Thoracic aorta (tissue), 2 donors: ENCODE measurements at regions not wholly inside any gene's neighbourhood (a gene's known extent, or its start where the extent isn't known, plus 50 kb on each side); places are given as distances from the start of the nearest gene placed in this dataset.

Experiments
- ATAC-seq: fragments of 150-250 bp; one replicate; pipeline ENCODE4 v1.8.0; 2017; ENCODE audit warnings: low read depth; ENCODE audit not compliant: insufficient number of reproducible peaks, low FRiP score
- DNase-seq: peaks from one replicate; pipeline ENCODE4 v3.0.0-alpha.2; 2020; ENCODE audit warnings: low spot score
- H3K27ac ChIP-seq, 2 donors: fragments of 200-600 bp; sonication (generic); 1 replicate in 1 of 2; 2 replicates in 1 of 2; pipeline ENCODE4 v1.5.1; 2016; ENCODE audit warnings: mild to moderate bottlenecking in 2 of 2, moderate library complexity in 2 of 2
- H3K27me3 ChIP-seq: fragments of 200-600 bp; sonication (generic); replicated peaks from 2 replicates; pipeline ENCODE4 v1.6.0; 2016; ENCODE audit warnings: mild to moderate bottlenecking; ENCODE audit not compliant: insufficient read depth
- H3K36me3 ChIP-seq: fragments of 200-600 bp; sonication (generic); one replicate; pipeline ENCODE4 v1.5.1; 2016
- H3K4me1 ChIP-seq, 2 donors: fragments of 200-600 bp; sonication (generic); 1 replicate in 1 of 2; 2 replicates in 1 of 2; pipeline versions ENCODE4 v1.5.1 to v1.6.0; 2016; ENCODE audit warnings: low read depth in 2 of 2, mild to moderate bottlenecking in 1 of 2; ENCODE audit not compliant: control insufficient read depth in 1 of 2
- H3K4me3 ChIP-seq: fragments of 200-600 bp; sonication (generic); 2 replicates; pipeline ENCODE4 v1.5.1; 2016; ENCODE audit warnings: mild to moderate bottlenecking
- H3K9me3 ChIP-seq: fragments of 200-600 bp; sonication (generic); 2 replicates; pipeline ENCODE4 v1.5.1; 2016
- TF ChIP-seq, protein P1 (sequence below): fragments of 200-600 bp; sonication (generic); IDR thresholded peaks from one replicate; pipeline ENCODE4 v1.5.1; 2019; ENCODE audit warnings: antibody characterized with exemption

DNA sequence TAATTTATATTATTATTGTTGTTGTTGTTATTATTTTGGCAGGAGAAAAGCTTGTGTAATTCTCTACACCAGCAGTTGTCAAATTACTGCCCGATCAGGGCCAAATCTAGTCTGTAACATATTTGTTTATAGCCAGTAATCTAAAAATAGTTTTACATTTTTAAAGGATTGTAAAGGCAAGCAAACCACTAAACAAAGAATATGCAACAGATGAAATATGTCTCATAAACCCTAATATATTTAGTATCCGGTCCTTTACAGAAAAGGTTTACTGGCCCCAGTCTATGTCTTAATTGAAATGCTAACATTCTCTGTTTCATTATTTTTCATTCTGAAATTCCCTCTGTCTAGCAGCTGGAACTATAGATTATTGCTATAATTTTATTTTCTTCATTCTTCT, 709.5 kb downstream of the KCNJ2 start:
- Histone ChIP-seq H3K9me3 (no peaks in the 10 kb centered on the region), H3K36me3 (no peaks in the 10 kb centered on the region), H3K27ac (no peak overlapping the region), H3K4me3 (no peak overlapping the region), H3K27me3 (no peaks in the 10 kb centered on the region), H3K4me1 (no peaks in the 10 kb centered on the region)
- no peak for ATAC-seq
- TF ChIP-seq, protein P1, sequence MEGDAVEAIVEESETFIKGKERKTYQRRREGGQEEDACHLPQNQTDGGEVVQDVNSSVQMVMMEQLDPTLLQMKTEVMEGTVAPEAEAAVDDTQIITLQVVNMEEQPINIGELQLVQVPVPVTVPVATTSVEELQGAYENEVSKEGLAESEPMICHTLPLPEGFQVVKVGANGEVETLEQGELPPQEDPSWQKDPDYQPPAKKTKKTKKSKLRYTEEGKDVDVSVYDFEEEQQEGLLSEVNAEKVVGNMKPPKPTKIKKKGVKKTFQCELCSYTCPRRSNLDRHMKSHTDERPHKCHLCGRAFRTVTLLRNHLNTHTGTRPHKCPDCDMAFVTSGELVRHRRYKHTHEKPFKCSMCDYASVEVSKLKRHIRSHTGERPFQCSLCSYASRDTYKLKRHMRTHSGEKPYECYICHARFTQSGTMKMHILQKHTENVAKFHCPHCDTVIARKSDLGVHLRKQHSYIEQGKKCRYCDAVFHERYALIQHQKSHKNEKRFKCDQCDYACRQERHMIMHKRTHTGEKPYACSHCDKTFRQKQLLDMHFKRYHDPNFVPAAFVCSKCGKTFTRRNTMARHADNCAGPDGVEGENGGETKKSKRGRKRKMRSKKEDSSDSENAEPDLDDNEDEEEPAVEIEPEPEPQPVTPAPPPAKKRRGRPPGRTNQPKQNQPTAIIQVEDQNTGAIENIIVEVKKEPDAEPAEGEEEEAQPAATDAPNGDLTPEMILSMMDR, result no peak
- no peak for DNase-seq

DNA sequence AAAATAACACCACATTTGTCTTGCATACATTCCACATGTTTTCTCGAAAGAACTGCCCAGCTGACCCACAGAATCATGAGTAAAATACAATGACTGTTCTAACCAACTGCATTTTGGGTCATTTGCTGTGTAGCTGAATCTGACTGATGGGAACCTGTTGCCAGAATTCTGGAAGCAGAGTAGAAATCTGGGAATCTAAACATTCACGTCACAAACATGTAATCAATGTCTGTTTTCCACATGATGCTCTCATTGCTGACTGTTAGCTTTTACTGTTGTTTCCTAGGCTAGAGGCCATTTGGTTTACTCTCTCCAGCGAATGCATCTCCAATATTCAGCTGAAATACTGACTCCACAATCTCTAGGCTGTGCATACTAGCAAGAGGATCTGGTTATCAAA, 710.1 kb downstream of the KCNJ2 start:
- TF ChIP-seq, protein P1, result no peak
- no peak for ATAC-seq

DNA sequence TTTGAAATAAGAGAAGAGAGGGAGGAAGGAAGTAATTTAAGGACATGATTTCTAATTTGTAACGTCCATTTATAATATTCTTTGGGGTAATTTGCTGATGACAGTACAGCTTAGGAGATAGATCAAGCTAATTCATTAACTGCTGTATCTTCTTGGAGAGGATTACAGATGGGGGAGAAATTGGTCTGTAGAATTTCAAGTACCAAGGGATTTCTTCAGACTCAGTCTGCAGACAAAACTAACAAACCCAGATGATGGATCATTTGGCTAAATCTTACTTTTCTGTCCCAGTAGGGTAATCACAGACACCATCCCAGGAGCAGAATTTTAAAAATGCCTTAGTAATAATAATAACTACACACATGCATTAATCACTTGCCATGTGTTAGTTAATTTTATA, 711.8 kb downstream of the KCNJ2 start:
- Histone ChIP-seq H3K27ac (no peak overlapping the region), H3K9me3 (no peaks in the 10 kb centered on the region), H3K36me3 (no peaks in the 10 kb centered on the region), H3K4me3 (no peak overlapping the region), H3K4me1 (no peaks in the 10 kb centered on the region), H3K27me3 (no peaks in the 10 kb centered on the region)
- DNase-seq (no peak), ATAC-seq (no peak)
- TF ChIP-seq, protein P1, result no peak

More for the DNA sequence above, 710.1 kb downstream of the KCNJ2 start:
- no peak overlapping the region for H3K4me3 ChIP-seq
- H3K27ac ChIP-seq, result no peak overlapping the region
- no peak for DNase-seq
- H3K9me3 ChIP-seq, result no peaks in the 10 kb centered on the region
- no peaks in the 10 kb centered on the region for H3K36me3 ChIP-seq
- no peaks in the 10 kb centered on the region for H3K4me1 ChIP-seq
- no peaks in the 10 kb centered on the region for H3K27me3 ChIP-seq

DNA sequence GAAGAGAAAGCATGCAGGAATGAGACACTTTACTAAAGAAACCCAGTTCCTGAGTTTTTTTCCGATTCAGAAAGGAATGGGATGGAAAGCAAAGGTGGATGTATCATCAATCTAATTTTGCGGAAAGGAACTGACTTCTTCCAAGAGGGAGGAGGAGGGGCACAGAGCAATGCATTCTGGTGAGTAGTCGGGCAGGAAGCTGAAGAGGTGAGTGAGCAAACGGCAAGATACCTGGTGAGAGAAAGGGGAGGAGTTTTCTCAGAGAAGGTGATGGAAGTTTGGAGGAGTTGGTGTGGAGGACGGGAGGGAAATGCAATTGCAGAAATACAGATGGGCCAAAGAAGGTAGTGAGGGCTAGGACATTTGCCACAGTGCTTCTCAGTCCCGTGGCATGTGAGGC, 713.2 kb downstream of the KCNJ2 start:
- H3K27ac ChIP-seq, result no peak overlapping the region
- TF ChIP-seq, protein P1, result no peak
- H3K4me3 ChIP-seq, result no peak overlapping the region
- H3K36me3 ChIP-seq, result no peaks in the 10 kb centered on the region
- H3K9me3 ChIP-seq, result no peaks in the 10 kb centered on the region
- no peak for ATAC-seq
- H3K27me3 ChIP-seq, result no peaks in the 10 kb centered on the region
- DNase-seq, result no peak
- H3K4me1 ChIP-seq, result no peaks in the 10 kb centered on the region

DNA sequence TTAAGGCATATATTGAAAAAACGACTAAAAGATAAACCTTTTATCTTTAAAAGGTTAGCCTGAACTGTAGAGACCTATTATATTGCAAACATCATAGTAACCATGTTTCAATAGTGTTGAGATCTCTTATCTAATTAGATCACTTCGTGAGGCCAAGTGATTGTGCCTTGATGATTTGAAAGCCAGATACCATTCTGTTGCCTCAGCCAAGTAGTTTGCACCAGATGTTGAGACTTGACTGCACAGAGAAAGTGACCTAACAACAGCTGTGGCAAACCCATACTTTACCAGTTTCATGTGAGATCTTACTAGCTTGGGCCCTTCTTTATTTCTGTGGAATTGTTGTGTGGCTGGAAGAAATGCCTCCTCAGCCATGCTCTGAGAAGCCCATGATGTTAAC, 717.3 kb downstream of the KCNJ2 start:
- no peak overlapping the region for H3K27ac ChIP-seq
- DNase-seq, result no peak
- H3K27me3 ChIP-seq, result no peaks in the 10 kb centered on the region
- TF ChIP-seq, protein P1, result no peak
- no peak overlapping the region for H3K4me3 ChIP-seq
- H3K9me3 ChIP-seq, result no peaks in the 10 kb centered on the region
- no peak for ATAC-seq
- no peaks in the 10 kb centered on the region for H3K36me3 ChIP-seq
- no peaks in the 10 kb centered on the region for H3K4me1 ChIP-seq
